Keratinocyte (primary cell): ENCODE measurements at regions not wholly inside any gene's neighbourhood (a gene's known extent, or its start where the extent isn't known, plus 50 kb on each side); places are given as distances from the start of the nearest gene placed in this dataset.

Source experiments
- DNase-seq: peaks from one replicate; pipeline ENCODE4 v3.0.0-alpha.2; 2011; ENCODE audit warnings: low read depth, missing footprints, low spot score
- FAIRE-seq: peaks from 2 replicates; lab custom pipeline; 2011; peaks lifted over from hg19 to GRCh38; lab: Jason Lieb, UNC
- H2AFZ ChIP-seq: 2 replicates; pipeline ENCODE4 v1.6.0; 2012; ENCODE audit warnings: low read length, control low read depth, inconsistent platforms; ENCODE audit not compliant: control insufficient read depth
- H3K27ac ChIP-seq: 2 replicates; pipeline ENCODE4 v1.5.1; 2011; ENCODE audit warnings: low read length; ENCODE audit not compliant: control insufficient read depth, insufficient read depth
- H3K27me3 ChIP-seq: 3 replicates; pipeline ENCODE4 v1.6.0; 2011; ENCODE audit warnings: low read length; ENCODE audit not compliant: control insufficient read depth, insufficient read depth; ENCODE audit errors: extremely low read depth
- H3K36me3 ChIP-seq, 2 experiments: 2 replicates in 1 of 2; 3 replicates in 1 of 2; pipeline ENCODE4 v1.5.1; 2011; ENCODE audit warnings: low read length in 2 of 2, mild to moderate bottlenecking in 1 of 2; ENCODE audit not compliant: control insufficient read depth in 2 of 2, insufficient read depth in 2 of 2; ENCODE audit errors: extremely low read depth in 1 of 2
- H3K4me1 ChIP-seq: 3 replicates; pipeline ENCODE4 v1.5.1; 2011; ENCODE audit warnings: low read length; ENCODE audit not compliant: control insufficient read depth, insufficient read depth; ENCODE audit errors: extremely low read depth
- H3K4me2 ChIP-seq: 3 replicates; pipeline ENCODE4 v1.6.0; 2011; ENCODE audit warnings: low read depth, low read length; ENCODE audit not compliant: control insufficient read depth, insufficient read depth; ENCODE audit errors: extremely low read depth
- H3K4me3 ChIP-seq, 3 experiments: fragments of 200-600 bp in 1 of 3; sonication (generic) in 1 of 3; 2 replicates in 2 of 3; 3 replicates in 1 of 3; pipeline ENCODE4 v1.5.1; 2011 to 2016; ENCODE audit warnings: low read length in 3 of 3, mild to moderate bottlenecking in 3 of 3, control low read depth in 2 of 3, inconsistent platforms in 1 of 3, low read depth in 1 of 3, mixed read lengths in 1 of 3, mixed run types in 1 of 3, moderate library complexity in 1 of 3; ENCODE audit not compliant: control insufficient read depth in 2 of 3, insufficient read depth in 2 of 3; ENCODE audit errors: extremely low read depth in 1 of 3
- H3K79me2 ChIP-seq: 2 replicates; pipeline ENCODE4 v1.6.0; 2012; ENCODE audit warnings: low read length; ENCODE audit not compliant: control insufficient read depth, insufficient read depth
- H3K9ac ChIP-seq: 3 replicates; pipeline ENCODE4 v1.6.0; 2011; ENCODE audit warnings: low read length; ENCODE audit not compliant: control insufficient read depth, insufficient read depth; ENCODE audit errors: extremely low read depth
- H3K9me1 ChIP-seq: 3 replicates; pipeline ENCODE4 v1.6.0; 2011; ENCODE audit warnings: low read length; ENCODE audit not compliant: control insufficient read depth, insufficient read depth; ENCODE audit errors: extremely low read depth
- H3K9me3 ChIP-seq: 2 replicates; pipeline ENCODE4 v1.5.1; 2012; ENCODE audit warnings: low read depth, low read length; ENCODE audit not compliant: control insufficient read depth
- H4K20me1 ChIP-seq: 3 replicates; pipeline ENCODE4 v1.6.0; 2011; ENCODE audit warnings: low read length; ENCODE audit not compliant: control insufficient read depth, insufficient read depth; ENCODE audit errors: extremely low read depth
- EZH2 ChIP-seq: IDR thresholded peaks from one replicate; pipeline ENCODE4 v1.6.1; 2012; ENCODE audit warnings: inconsistent platforms, mild to moderate bottlenecking, low read length, moderate library complexity
- dilution Hi-C: fragments of 300-500 bp; cut with MboI; formaldehyde crosslinking; loops from one replicate; pipeline ENCODE4 v1.7.0; 2020; ENCODE audit warnings: low sequenced_read_pairs; ENCODE audit not compliant: extremely low pct_ligation_motif_present
- TF ChIP-seq, protein P1 (sequence below), 3 experiments: IDR thresholded peaks in 1 of 3; conservative IDR thresholded peaks in 1 of 3; optimal IDR thresholded peaks in 1 of 3; 2 replicates in 2 of 3; 3 replicates in 1 of 3; pipeline versions ENCODE3 to v1.5.1; 2011; ENCODE audit warnings: low read length in 3 of 3, mild to moderate bottlenecking in 3 of 3, moderate library complexity in 2 of 3, control low read depth in 1 of 3, inconsistent platforms in 1 of 3; ENCODE audit not compliant: insufficient read depth in 2 of 3; ENCODE audit errors: extremely low read depth in 1 of 3

DNA sequence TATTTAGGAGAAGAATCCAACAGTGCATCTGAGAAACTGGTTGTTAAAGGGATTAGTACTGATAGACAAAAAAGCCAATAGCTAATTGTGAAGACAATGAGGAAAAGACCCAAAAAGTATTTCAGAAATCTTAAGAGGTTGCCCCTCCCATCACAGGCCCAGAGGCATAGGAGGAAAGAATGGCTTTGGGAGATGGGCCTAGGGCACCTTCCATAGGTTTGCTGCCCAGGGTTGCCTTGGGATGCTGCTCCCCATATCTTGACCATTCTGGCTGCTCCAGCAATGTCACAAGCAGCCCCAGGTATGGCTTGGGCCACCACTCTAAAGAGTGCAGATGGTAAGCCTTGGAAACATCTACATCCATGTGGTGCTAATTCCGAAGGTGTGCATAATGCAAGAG is 68.7 kb upstream of the CD5L start:
- H3K36me3 ChIP-seq, result no peaks in the 10 kb centered on the region
- no peaks in the 10 kb centered on the region for H3K9me3 ChIP-seq
- H3K9ac ChIP-seq, result no peak overlapping the region
- H2AFZ ChIP-seq, result no peak overlapping the region
- no peak overlapping the region for H3K4me3 ChIP-seq
- dilution Hi-C loops, result no loop called here
- H3K27ac ChIP-seq, result no peak overlapping the region
- TF ChIP-seq, protein P1, sequence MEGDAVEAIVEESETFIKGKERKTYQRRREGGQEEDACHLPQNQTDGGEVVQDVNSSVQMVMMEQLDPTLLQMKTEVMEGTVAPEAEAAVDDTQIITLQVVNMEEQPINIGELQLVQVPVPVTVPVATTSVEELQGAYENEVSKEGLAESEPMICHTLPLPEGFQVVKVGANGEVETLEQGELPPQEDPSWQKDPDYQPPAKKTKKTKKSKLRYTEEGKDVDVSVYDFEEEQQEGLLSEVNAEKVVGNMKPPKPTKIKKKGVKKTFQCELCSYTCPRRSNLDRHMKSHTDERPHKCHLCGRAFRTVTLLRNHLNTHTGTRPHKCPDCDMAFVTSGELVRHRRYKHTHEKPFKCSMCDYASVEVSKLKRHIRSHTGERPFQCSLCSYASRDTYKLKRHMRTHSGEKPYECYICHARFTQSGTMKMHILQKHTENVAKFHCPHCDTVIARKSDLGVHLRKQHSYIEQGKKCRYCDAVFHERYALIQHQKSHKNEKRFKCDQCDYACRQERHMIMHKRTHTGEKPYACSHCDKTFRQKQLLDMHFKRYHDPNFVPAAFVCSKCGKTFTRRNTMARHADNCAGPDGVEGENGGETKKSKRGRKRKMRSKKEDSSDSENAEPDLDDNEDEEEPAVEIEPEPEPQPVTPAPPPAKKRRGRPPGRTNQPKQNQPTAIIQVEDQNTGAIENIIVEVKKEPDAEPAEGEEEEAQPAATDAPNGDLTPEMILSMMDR (optimal IDR thresholded peaks at IDR 0.05 in 1 of 3, IDR thresholded peaks at IDR 0.05 in 1 of 3, conservative IDR thresholded peaks at IDR 0.05 in 1 of 3; ENCODE audit: extremely low read depth in 1 of 3, insufficient read depth in 2 of 3, low read length in 3 of 3), result no peak
- no peak for TF ChIP-seq EZH2
- H3K9me1 ChIP-seq, result no peaks in the 10 kb centered on the region
- DNase-seq (no peak), FAIRE-seq (no peak)
- no peak overlapping the region for H3K4me2 ChIP-seq
- no peaks in the 10 kb centered on the region for H3K27me3 ChIP-seq
- H4K20me1 ChIP-seq, result no peaks in the 10 kb centered on the region
- no peaks in the 10 kb centered on the region for H3K79me2 ChIP-seq
- H3K4me1 ChIP-seq, result no peaks in the 10 kb centered on the region

DNA sequence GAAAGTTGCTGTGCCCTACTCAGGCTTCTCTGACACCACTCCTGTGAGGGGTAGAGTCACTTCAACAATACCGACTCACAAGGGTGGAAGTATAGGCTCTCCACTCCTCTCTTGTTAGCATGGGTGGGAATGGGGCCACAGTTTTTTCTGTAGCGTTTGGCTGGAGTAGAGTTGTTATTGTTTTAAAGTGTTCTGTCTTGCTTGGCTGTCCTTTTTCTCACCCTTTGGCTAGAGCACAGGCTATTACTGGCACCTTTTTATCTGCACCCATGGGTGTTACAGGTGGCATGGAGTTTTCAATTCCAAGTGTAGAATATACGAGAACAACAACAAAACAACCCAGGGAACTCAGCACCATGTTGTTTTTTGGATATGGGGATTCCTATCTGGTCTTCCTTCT is 74.3 kb upstream of the CD5L start:
- H3K79me2 ChIP-seq, result no peaks in the 10 kb centered on the region
- no peaks in the 10 kb centered on the region for H3K36me3 ChIP-seq
- peaks cover 5% of the 10 kb centered on the region for H3K27me3 ChIP-seq
- no peaks in the 10 kb centered on the region for H3K9me1 ChIP-seq
- no peak for TF ChIP-seq EZH2
- TF ChIP-seq, protein P1 (optimal IDR thresholded peaks at IDR 0.05 in 1 of 3, IDR thresholded peaks at IDR 0.05 in 1 of 3, conservative IDR thresholded peaks at IDR 0.05 in 1 of 3; ENCODE audit: extremely low read depth in 1 of 3, insufficient read depth in 2 of 3, low read length in 3 of 3), result no peak
- H3K27ac ChIP-seq, result no peak overlapping the region
- dilution Hi-C loops, result no loop called here
- H3K9ac ChIP-seq, result no peak overlapping the region
- H3K4me1 ChIP-seq, result no peaks in the 10 kb centered on the region
- no peaks in the 10 kb centered on the region for H4K20me1 ChIP-seq
- H3K4me3 ChIP-seq, result no peak overlapping the region
- DNase-seq (no peak), FAIRE-seq (no peak)
- no peak overlapping the region for H2AFZ ChIP-seq
- no peaks in the 10 kb centered on the region for H3K9me3 ChIP-seq
- no peak overlapping the region for H3K4me2 ChIP-seq
